Right lobe of liver (tissue), 6 donors: ENCODE measurements at regions not wholly inside any gene's neighbourhood (a gene's known extent, or its start where the extent isn't known, plus 50 kb on each side); places are given as distances from the start of the nearest gene placed in this dataset.

Experiments used
- ATAC-seq, 4 donors: fragments of 200-7000 bp; cut with Tn5 transposase; one replicate each; pipeline ENCODE4 v1.9.1; 2020; ENCODE audit warnings: mild to moderate bottlenecking in 4 of 4, moderate library complexity in 4 of 4
- DNase-seq, 3 donors: peaks; one replicate each; pipeline ENCODE4 v3.0.0-alpha.2; 2020
- H3K27ac ChIP-seq, 3 donors: fragments of 200-600 bp; one replicate each; pipeline ENCODE4 v1.8.0; 2022
- H3K27me3 ChIP-seq, 2 donors: fragments of 200-600 bp; one replicate each; pipeline ENCODE4 v1.8.0; 2022
- H3K36me3 ChIP-seq, 4 donors: fragments of 200-600 bp; sonication (generic) in 1 of 4; one replicate each; pipeline versions ENCODE4 v1.5.1 to v1.8.0; 2017 to 2022; ENCODE audit warnings: control low read depth in 1 of 4
- H3K4me1 ChIP-seq, 4 donors: fragments of 200-600 bp; sonication (generic) in 1 of 4; one replicate each; pipeline versions ENCODE4 v1.5.1 to v1.8.0; 2017 to 2022; ENCODE audit warnings: control low read depth in 1 of 4
- H3K4me3 ChIP-seq, 3 donors: fragments of 200-600 bp; one replicate each; pipeline ENCODE4 v1.8.0; 2022
- H3K9me3 ChIP-seq, 4 donors: fragments of 200-600 bp; sonication (generic) in 1 of 4; one replicate each; pipeline versions ENCODE4 v1.5.1 to v1.8.0; 2017 to 2022; ENCODE audit warnings: control low read depth in 1 of 4
- CTCF ChIP-seq, 4 donors: fragments of 200-600 bp in 3 of 4; fragments of 450-650 bp in 1 of 4; IDR thresholded peaks; one replicate each; pipeline versions ENCODE4 v1.5.1 to v1.8.0; 2016 to 2022; ENCODE audit warnings: antibody characterized with exemption in 4 of 4, mild to moderate bottlenecking in 2 of 4
- POLR2A ChIP-seq: fragments of 450-650 bp; IDR thresholded peaks from one replicate; pipeline ENCODE4 v1.6.1; 2017; ENCODE audit warnings: antibody characterized with exemption, mild to moderate bottlenecking
- WGBS: methylation state at CpG from one replicate; pipeline ENCODE4 v1.1.6; 2018; ENCODE audit warnings: low coverage, low lambda C conversion rate; ENCODE audit not compliant: insufficient coverage; ENCODE audit errors: missing lambda C conversion rate; 5-methylcytosine and 5-hydroxymethylcytosine counted together
- intact Hi-C, 2 donors: fragments of 100-400 bp; cut with DNase I; formaldehyde crosslinking; loops; one replicate each; pipeline versions ENCODE4 v1.11.2 to v1.14.1; 2022
- donor health status: DM: no; HTN: yes; CAD: no.
- donor health status: DM: no; HTN: no; CAD: no.
- donor health status: DM: no; HTN: no; CAD: no.
- donor health status: DM: no; HTN: yes; CAD: no.
- donor health status: DM: no; HTN: yes; CAD: no.

DNA sequence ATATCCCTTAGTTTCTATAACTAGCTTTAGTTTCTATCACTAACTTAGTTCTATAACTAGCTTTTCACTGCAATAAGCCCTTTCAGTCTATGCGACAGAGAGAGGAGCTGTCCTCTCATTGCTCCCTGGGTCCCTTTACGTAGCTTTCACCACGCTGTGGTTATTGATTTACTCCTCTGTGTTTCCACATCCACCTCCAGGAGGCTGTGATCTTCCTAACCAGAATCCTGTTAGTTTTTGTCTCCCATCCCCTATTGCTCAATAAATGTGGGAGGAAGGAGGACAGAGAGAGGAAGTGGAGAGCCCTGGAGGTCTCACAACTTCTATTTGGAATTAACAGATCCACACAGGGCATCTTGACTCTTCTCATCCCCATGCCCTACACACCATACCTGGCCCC is 1036.1 kb downstream of the MCTP2 start:
- Histone ChIP-seq H3K36me3 (no peaks in the 10 kb centered on the region), H3K27me3 (no peaks in the 10 kb centered on the region), H3K27ac (peak overlapping the region in 1 of 3 donors; percentile 11), H3K4me1 (no peaks in the 10 kb centered on the region), H3K4me3 (no peak overlapping the region), H3K9me3 (no peaks in the 10 kb centered on the region)
- ATAC-seq (peak; percentile 59 to 84 (median 62)), DNase-seq (no peak)
- TF ChIP-seq CTCF (IDR thresholded peaks at IDR 0.05) (no peak), POLR2A (peak; percentile 19)
- intact Hi-C loops: no loop called here
- WGBS: 27% methylated on average over 3 of the region's 3 CpGs

DNA sequence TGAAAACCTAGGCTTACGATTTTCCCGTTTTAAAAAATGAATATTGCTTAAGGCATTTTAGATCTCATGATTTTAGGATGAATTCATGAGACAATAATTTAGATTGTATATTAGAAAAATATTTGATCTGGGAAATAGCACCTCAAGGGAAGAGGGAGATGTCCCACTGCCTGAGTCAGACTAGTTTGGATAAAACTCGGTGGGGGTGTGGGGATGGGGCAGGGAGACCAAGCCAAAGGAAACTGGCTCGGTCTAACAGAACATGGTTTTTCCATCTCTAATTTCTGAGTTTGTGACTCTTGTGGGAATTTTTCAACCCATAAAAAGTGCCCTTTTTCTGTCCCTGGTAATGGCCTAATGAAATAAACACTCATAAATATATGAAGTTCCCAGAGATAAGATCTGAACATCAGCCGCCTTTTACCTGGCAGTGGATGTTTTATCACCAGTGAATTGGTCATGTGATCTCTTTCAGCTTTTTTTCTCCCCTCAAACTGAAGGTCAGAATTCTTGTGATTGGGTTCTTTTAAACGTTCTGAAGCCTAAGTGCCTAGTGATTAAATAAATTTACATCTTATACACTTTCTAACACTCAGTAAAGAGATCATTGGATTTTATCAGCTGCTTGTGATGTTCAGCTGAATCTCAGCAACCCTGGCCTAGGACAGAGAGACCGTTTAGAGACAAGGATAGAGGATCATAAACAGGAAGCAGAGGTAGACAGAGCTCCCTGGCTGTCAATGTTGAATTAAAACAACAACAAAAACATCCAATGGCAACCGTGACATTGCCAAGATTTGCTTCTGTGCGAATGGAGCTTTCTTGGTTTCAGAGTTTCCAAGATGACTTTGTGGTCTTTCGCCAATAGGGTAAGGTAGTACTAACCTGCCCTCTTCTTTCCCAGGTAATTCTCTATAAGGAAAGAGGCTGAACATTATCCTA is 1038.2 kb downstream of the MCTP2 start:
- no peaks in the 10 kb centered on the region for H3K27me3 ChIP-seq
- WGBS: 54% methylated on average over 9 of the region's 10 CpGs
- no peak for DNase-seq
- no peaks in the 10 kb centered on the region for H3K36me3 ChIP-seq
- no peak overlapping the region for H3K27ac ChIP-seq
- H3K9me3 ChIP-seq: no peaks in the 10 kb centered on the region
- ATAC-seq: no peak
- TF ChIP-seq CTCF (IDR thresholded peaks at IDR 0.05) (no peak), POLR2A (no peak)
- no peak overlapping the region for H3K4me3 ChIP-seq
- H3K4me1 ChIP-seq: no peaks in the 10 kb centered on the region
- intact Hi-C loops: no loop called here

- WGBS: 42% methylated on average over 4 of the region's 4 CpGs
- H3K4me1 ChIP-seq: no peaks in the 10 kb centered on the region
- H3K27ac ChIP-seq: no peak overlapping the region
- no peaks in the 10 kb centered on the region for H3K27me3 ChIP-seq
- H3K4me3 ChIP-seq: no peak overlapping the region
- intact Hi-C loops: no loop called here
- ATAC-seq: no peak
- H3K9me3 ChIP-seq: no peaks in the 10 kb centered on the region
- H3K36me3 ChIP-seq: no peaks in the 10 kb centered on the region
- no peak for TF ChIP-seq POLR2A
- TF ChIP-seq CTCF (IDR thresholded peaks at IDR 0.05): no peak
- DNase-seq: no peak
Observed at GRCh38 chr15:95274101-95274500, 1042.7 kb downstream of the MCTP2 start.

GRCh38 chr15:95277266-95277665 is 1045.9 kb downstream of the MCTP2 start:
- DNase-seq (no peak), ATAC-seq (no peak)
- WGBS: 65% methylated on average over 3 of the region's 3 CpGs

More at GRCh38 chr15:95277266-95277665, 1045.9 kb downstream of the MCTP2 start:
- H3K4me3 ChIP-seq: no peak overlapping the region
- H3K4me1 ChIP-seq: no peaks in the 10 kb centered on the region
- intact Hi-C loops: no loop called here
- no peak overlapping the region for H3K27ac ChIP-seq
- H3K36me3 ChIP-seq: no peaks in the 10 kb centered on the region
- no peaks in the 10 kb centered on the region for H3K27me3 ChIP-seq
- H3K9me3 ChIP-seq: no peaks in the 10 kb centered on the region
- TF ChIP-seq CTCF (IDR thresholded peaks at IDR 0.05) (no peak), POLR2A (no peak)
